ENCODE measurements at regions not wholly inside any gene's neighbourhood (a gene's known extent, or its start where the extent isn't known, plus 50 kb on each side); places are given as distances from the start of the nearest gene placed in this dataset.
"Not testable (repeated sequence)": the region's sequence is repeated elsewhere in the genome, so short reads cannot be mapped to it uniquely, and the experiment has no call there.

DNA sequence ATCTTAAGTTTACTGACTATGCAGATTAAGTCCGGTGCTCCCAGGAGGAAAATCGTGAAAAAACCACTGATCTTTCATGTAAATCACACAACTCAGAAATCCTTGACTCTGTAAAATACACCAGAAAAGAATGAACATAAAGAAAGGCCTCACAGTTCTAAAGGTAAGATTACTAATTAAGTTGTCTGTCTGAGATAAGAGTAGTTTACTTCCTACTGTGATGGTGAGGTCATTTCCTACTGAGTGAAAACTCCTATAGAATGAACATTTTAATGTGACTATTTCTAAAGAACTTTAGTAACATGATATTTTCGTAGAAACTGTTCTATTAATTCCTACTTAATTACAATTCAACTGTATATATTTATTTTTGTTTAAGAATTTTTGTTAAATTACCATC is 774.4 kb upstream of the CHORDC1 start:
- Histone ChIP-seq H3K27me3 (ENCODE audit: control insufficient read depth, insufficient read depth, low read length, poor library complexity, severe bottlenecking) (no peaks in the 10 kb centered on the region), H3K9me3 (ENCODE audit: control insufficient read depth, low read length) (no peaks in the 10 kb centered on the region), H3K4me3 (ENCODE audit: insufficient read depth, low read depth, low read length) (no peak overlapping the region), H3K36me3 (ENCODE audit: control insufficient read depth, insufficient read depth, low read length) (no peaks in the 10 kb centered on the region), H3K27ac (ENCODE audit: insufficient read depth, low read depth, low read length, poor library complexity, severe bottlenecking) (no peak overlapping the region), H3K4me1 (ENCODE audit: control insufficient read depth, insufficient read depth, low read length) (no peaks in the 10 kb centered on the region)
- 78 to 94% methylated on average over 2 of the region's 3 CpGs for WGBS, 2 experiments

DNA sequence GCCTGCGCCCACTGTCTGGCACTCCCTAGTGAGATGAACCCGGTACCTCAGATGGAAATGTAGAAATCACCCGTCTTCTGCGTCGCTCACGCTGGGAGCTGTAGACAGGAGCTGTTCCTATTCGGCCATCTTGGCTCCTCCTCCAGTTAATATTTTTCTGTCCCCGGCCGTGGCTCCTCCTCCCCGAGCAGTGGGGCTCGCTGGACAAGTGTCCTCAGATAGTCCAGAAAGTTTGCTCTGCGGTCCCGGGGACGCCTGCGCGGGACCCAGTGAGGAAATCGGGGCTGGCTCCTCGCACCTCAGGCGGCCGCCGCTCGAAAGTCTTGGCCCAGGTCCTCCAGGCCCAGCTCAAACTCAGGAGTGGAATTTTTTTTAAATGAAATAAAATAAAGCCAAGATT is 749.3 kb upstream of the CHORDC1 start:
- not testable (repeated sequence) for H3K4me1 ChIP-seq (ENCODE audit: control insufficient read depth, insufficient read depth, low read length); H3K4me3 ChIP-seq (ENCODE audit: insufficient read depth, low read depth, low read length); H3K36me3 ChIP-seq (ENCODE audit: control insufficient read depth, insufficient read depth, low read length); H3K9me3 ChIP-seq (ENCODE audit: control insufficient read depth, low read length); H3K27ac ChIP-seq (ENCODE audit: insufficient read depth, low read depth, low read length, poor library complexity, severe bottlenecking); H3K27me3 ChIP-seq (ENCODE audit: control insufficient read depth, insufficient read depth, low read length, poor library complexity, severe bottlenecking)
- 85 to 92% methylated on average over 19 of the region's 22 CpGs for WGBS, 2 experiments

DNA sequence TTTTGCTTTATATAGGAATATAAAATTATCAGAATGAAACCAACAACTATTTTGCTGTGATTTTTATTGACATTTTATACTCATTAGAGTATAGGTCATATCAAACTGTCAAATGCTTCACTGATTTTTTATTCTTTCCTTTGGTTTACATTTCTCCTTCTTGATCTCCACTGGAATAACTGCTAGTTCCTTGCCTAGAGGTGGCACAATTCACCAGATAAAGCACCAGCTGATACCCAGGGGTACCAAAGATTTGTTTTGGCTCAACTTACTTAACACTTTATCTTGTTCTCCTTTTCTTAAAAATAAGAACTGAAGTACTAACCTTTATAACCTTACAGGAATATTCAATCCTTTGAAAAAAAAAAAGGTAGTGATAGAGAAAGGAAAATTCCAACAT is 725.1 kb upstream of the CHORDC1 start:
- Histone ChIP-seq H3K4me3 (ENCODE audit: insufficient read depth, low read depth, low read length) (no peak overlapping the region), H3K36me3 (ENCODE audit: control insufficient read depth, insufficient read depth, low read length) (no peaks in the 10 kb centered on the region), H3K9me3 (ENCODE audit: control insufficient read depth, low read length) (no peaks in the 10 kb centered on the region), H3K4me1 (ENCODE audit: control insufficient read depth, insufficient read depth, low read length) (no peaks in the 10 kb centered on the region), H3K27me3 (ENCODE audit: control insufficient read depth, insufficient read depth, low read length, poor library complexity, severe bottlenecking) (no peaks in the 10 kb centered on the region), H3K27ac (ENCODE audit: insufficient read depth, low read depth, low read length, poor library complexity, severe bottlenecking) (no peak overlapping the region)

DNA sequence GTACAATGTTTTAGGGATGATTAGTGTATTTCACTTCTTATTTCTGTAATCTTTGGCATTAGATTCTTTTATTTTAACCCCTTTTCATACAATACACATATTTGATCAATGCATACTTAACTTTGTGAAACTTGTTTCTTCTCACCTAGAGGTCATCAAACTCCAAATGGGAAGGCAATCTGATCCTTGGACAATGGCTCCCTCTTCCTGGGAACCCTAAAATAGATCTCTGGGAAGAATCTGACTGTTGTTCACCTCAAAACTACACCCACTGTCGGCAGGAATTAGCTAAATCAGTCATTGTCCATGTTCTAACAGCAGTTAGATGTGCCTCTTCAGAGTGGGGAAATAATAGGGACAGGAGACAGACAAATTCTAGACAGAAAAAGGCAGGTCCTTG is 707.4 kb upstream of the CHORDC1 start:
- Histone ChIP-seq H3K27ac (ENCODE audit: insufficient read depth, low read depth, low read length, poor library complexity, severe bottlenecking) (no peak overlapping the region), H3K4me1 (ENCODE audit: control insufficient read depth, insufficient read depth, low read length) (no peaks in the 10 kb centered on the region), H3K4me3 (ENCODE audit: insufficient read depth, low read depth, low read length) (no peak overlapping the region), H3K27me3 (ENCODE audit: control insufficient read depth, insufficient read depth, low read length, poor library complexity, severe bottlenecking) (no peaks in the 10 kb centered on the region), H3K36me3 (ENCODE audit: control insufficient read depth, insufficient read depth, low read length) (no peaks in the 10 kb centered on the region), H3K9me3 (ENCODE audit: control insufficient read depth, low read length) (no peaks in the 10 kb centered on the region)
- 90 to 100% methylated on average over 1 of the region's 1 CpG for WGBS, 2 experiments

DNA sequence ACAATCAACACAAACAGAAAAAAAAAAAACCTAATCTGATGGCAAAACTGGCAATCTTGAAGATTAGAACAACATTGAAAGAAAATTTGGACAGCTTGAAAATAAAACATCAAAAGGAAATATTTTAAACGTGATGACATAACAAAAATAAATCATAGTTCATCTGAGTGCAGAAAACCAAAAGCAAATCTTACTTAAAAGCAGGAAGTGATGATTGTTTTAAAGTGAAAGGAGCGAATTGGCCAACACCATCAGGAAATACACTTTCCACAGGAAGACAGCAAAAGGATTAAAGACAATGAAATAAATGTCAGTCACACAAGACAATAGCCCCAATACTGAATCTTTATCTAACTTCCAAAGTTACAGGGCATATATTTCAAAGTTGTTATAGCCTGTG is 696.5 kb upstream of the CHORDC1 start:
- WGBS, 2 experiments, result 40 to 100% methylated on average over 1 to 2 of the region's 2 CpGs
- Histone ChIP-seq H3K4me1 (ENCODE audit: control insufficient read depth, insufficient read depth, low read length) (no peaks in the 10 kb centered on the region), H3K27me3 (ENCODE audit: control insufficient read depth, insufficient read depth, low read length, poor library complexity, severe bottlenecking) (no peaks in the 10 kb centered on the region), H3K9me3 (ENCODE audit: control insufficient read depth, low read length) (no peaks in the 10 kb centered on the region), H3K4me3 (ENCODE audit: insufficient read depth, low read depth, low read length) (no peak overlapping the region), H3K36me3 (ENCODE audit: control insufficient read depth, insufficient read depth, low read length) (no peaks in the 10 kb centered on the region), H3K27ac (ENCODE audit: insufficient read depth, low read depth, low read length, poor library complexity, severe bottlenecking) (no peak overlapping the region)

DNA sequence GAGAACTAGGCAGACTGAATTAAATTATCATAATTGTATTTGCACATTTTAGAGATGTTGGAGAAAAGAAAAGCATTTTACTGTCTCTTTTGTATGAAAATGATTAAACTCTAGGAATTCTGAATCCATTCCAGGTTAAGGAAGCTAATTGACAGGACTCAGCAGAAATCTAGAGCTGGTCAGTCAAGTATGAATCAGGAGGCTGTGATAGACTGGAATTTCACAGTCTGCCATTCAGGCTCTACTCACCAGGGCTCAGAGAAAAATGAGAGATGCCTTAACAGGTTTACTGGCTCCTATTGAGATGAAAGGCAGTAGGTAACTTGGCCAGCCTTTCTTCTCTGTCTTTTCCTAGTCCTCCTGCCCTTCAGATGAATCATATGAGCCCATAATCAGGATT is 693.9 kb upstream of the CHORDC1 start:
- Histone ChIP-seq H3K27ac (ENCODE audit: insufficient read depth, low read depth, low read length, poor library complexity, severe bottlenecking) (no peak overlapping the region), H3K4me3 (ENCODE audit: insufficient read depth, low read depth, low read length) (no peak overlapping the region), H3K4me1 (ENCODE audit: control insufficient read depth, insufficient read depth, low read length) (no peaks in the 10 kb centered on the region), H3K36me3 (ENCODE audit: control insufficient read depth, insufficient read depth, low read length) (no peaks in the 10 kb centered on the region), H3K9me3 (ENCODE audit: control insufficient read depth, low read length) (no peaks in the 10 kb centered on the region), H3K27me3 (ENCODE audit: control insufficient read depth, insufficient read depth, low read length, poor library complexity, severe bottlenecking) (no peaks in the 10 kb centered on the region)

DNA sequence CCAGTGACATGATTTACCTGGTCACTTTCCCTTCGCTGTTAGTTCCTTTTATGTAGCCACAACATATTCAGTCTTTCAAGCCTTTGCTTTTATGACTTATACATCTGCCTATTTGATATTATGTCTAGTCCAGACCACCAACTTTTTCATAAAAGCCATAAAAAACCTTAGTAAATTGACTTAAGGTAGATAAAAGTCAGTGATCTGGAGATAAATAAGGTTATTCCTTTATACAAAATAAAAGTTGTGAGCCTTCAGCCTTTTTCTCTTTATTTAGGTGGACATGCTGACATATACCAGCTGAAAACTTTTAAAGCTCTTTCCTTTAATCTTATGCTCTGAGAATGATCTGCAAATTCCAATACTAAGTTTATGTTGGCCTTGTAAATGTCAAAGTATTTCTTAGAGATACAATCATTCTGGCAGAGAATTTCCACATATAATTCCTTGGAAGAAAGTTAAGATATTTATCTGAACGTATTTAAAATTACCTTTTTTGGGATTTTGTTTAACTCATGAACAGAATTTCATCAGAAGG is 690.4 kb upstream of the CHORDC1 start:
- H3K9me3 ChIP-seq (ENCODE audit: control insufficient read depth, low read length), result no peaks in the 10 kb centered on the region
- no peaks in the 10 kb centered on the region for H3K36me3 ChIP-seq (ENCODE audit: control insufficient read depth, insufficient read depth, low read length)
- no peak overlapping the region for H3K27ac ChIP-seq (ENCODE audit: insufficient read depth, low read depth, low read length, poor library complexity, severe bottlenecking)
- no peak overlapping the region for H3K4me3 ChIP-seq (ENCODE audit: insufficient read depth, low read depth, low read length)
- no peaks in the 10 kb centered on the region for H3K4me1 ChIP-seq (ENCODE audit: control insufficient read depth, insufficient read depth, low read length)
- 93 to 100% methylated on average over 1 to 2 of the region's 2 CpGs for whole genome bisulfite sequencing, 2 experiments
- no peaks in the 10 kb centered on the region for H3K27me3 ChIP-seq (ENCODE audit: control insufficient read depth, insufficient read depth, low read length, poor library complexity, severe bottlenecking)

DNA sequence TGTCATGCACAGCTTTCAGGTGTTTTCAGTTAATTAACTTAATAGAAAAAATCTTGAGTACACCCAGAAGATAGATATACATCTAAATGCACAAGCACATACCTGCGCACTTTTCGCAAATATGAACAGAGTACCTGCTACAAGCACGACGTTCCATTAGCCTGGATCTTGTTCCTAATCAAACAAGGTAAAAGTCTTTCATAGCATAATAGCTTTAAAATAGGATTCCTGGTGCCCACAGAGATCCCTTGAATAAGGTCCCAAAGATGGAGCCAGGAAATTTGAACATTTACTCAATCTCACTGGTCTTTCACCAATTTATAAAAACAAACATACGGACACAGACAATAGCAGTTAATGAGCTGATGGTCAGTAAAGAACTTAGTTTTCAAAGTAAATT is 689.8 kb upstream of the CHORDC1 start:
- Histone ChIP-seq H3K4me1 (ENCODE audit: control insufficient read depth, insufficient read depth, low read length) (no peaks in the 10 kb centered on the region), H3K36me3 (ENCODE audit: control insufficient read depth, insufficient read depth, low read length) (no peaks in the 10 kb centered on the region), H3K27me3 (ENCODE audit: control insufficient read depth, insufficient read depth, low read length, poor library complexity, severe bottlenecking) (no peaks in the 10 kb centered on the region), H3K4me3 (ENCODE audit: insufficient read depth, low read depth, low read length) (no peak overlapping the region), H3K27ac (ENCODE audit: insufficient read depth, low read depth, low read length, poor library complexity, severe bottlenecking) (no peak overlapping the region), H3K9me3 (ENCODE audit: control insufficient read depth, low read length) (no peaks in the 10 kb centered on the region)
- 91 to 97% methylated on average over 5 of the region's 5 CpGs for WGBS, 2 experiments

DNA sequence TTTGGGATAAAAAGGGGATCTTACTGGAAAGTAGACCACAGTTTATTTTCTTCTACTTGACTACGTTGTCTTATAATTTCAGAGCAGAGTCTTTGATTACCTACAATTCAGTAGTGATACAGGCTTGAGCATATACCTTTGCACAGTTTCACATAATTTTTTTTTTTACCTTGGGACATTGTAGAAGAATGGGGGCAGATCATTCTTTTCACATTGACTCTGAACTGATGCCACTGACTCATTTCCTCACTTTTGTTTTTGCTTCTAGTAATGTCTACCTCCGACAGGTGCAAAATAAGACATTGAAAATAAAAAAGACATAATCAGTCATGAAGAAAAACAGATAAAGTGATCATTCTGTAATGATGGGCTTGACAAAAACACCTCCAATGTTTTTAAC is 688.3 kb upstream of the CHORDC1 start:
- H3K27me3 ChIP-seq (ENCODE audit: control insufficient read depth, insufficient read depth, low read length, poor library complexity, severe bottlenecking), result no peaks in the 10 kb centered on the region
- no peaks in the 10 kb centered on the region for H3K4me1 ChIP-seq (ENCODE audit: control insufficient read depth, insufficient read depth, low read length)
- WGBS, 2 experiments, result 93 to 100% methylated on average over 2 of the region's 2 CpGs
- no peaks in the 10 kb centered on the region for H3K9me3 ChIP-seq (ENCODE audit: control insufficient read depth, low read length)
- H3K36me3 ChIP-seq (ENCODE audit: control insufficient read depth, insufficient read depth, low read length), result no peaks in the 10 kb centered on the region
- H3K27ac ChIP-seq (ENCODE audit: insufficient read depth, low read depth, low read length, poor library complexity, severe bottlenecking), result no peak overlapping the region
- no peak overlapping the region for H3K4me3 ChIP-seq (ENCODE audit: insufficient read depth, low read depth, low read length)

DNA sequence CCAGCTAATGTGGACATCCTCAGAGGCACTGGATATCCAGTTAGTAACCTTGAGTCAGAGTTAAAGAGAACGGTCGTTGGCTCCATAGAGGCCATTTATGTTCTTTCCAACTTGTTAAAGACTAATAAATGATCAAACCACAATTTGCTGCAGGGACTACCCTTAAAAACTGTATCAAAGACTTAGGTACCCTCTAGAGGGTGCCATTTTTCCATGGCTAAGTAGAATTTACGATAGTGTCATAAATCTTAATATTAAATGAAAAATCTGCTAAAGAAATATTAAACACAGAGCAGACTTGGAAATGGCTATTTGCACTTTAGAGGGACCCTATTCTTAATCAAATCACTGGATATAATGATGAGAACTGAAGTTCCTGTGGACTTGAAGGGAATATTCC is 685.2 kb upstream of the CHORDC1 start:
- H3K9me3 ChIP-seq (ENCODE audit: control insufficient read depth, low read length), result no peaks in the 10 kb centered on the region
- 96 to 100% methylated on average over 2 of the region's 3 CpGs for WGBS, 2 experiments
- H3K4me1 ChIP-seq (ENCODE audit: control insufficient read depth, insufficient read depth, low read length), result no peaks in the 10 kb centered on the region
- H3K36me3 ChIP-seq (ENCODE audit: control insufficient read depth, insufficient read depth, low read length), result no peaks in the 10 kb centered on the region
- H3K27ac ChIP-seq (ENCODE audit: insufficient read depth, low read depth, low read length, poor library complexity, severe bottlenecking), result no peak overlapping the region
- H3K27me3 ChIP-seq (ENCODE audit: control insufficient read depth, insufficient read depth, low read length, poor library complexity, severe bottlenecking), result no peaks in the 10 kb centered on the region
- H3K4me3 ChIP-seq (ENCODE audit: insufficient read depth, low read depth, low read length), result no peak overlapping the region

DNA sequence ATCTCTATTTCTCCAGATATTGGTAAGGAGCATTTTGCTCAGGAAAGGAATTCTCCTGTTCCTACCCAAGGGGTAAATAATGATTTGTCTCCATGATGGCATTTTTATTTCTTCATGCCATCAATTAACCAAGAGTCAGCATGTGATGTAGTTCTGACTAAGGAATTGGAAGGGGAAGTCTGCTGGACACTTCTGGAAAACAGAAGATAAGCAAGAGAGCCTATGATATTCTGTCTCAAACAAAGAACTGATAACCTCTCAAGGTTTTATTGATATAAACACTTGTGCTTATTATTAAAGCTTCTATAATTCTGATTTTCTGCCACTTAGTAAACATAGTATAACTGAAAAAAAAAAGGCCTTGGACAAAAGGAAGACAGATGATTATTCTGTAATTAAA is 673.0 kb upstream of the CHORDC1 start:
- Histone ChIP-seq H3K9me3 (ENCODE audit: control insufficient read depth, low read length) (no peaks in the 10 kb centered on the region), H3K36me3 (ENCODE audit: control insufficient read depth, insufficient read depth, low read length) (no peaks in the 10 kb centered on the region), H3K27ac (ENCODE audit: insufficient read depth, low read depth, low read length, poor library complexity, severe bottlenecking) (no peak overlapping the region), H3K4me1 (ENCODE audit: control insufficient read depth, insufficient read depth, low read length) (no peaks in the 10 kb centered on the region), H3K4me3 (ENCODE audit: insufficient read depth, low read depth, low read length) (no peak overlapping the region), H3K27me3 (ENCODE audit: control insufficient read depth, insufficient read depth, low read length, poor library complexity, severe bottlenecking) (no peaks in the 10 kb centered on the region)
